GM18873 (cell line): ENCODE measurements at regions not wholly inside any gene's neighbourhood (a gene's known extent, or its start where the extent isn't known, plus 50 kb on each side); places are given as distances from the start of the nearest gene placed in this dataset.

Experiments
- ATAC-seq: cut with Tn5 transposase; IDR thresholded peaks from one replicate; pipeline ENCODE4 v1.9.1; 2021; ENCODE audit warnings: mild to moderate bottlenecking, moderate library complexity, moderate number of reproducible peaks; ENCODE audit not compliant: unreplicated experiment, low FRiP score

DNA sequence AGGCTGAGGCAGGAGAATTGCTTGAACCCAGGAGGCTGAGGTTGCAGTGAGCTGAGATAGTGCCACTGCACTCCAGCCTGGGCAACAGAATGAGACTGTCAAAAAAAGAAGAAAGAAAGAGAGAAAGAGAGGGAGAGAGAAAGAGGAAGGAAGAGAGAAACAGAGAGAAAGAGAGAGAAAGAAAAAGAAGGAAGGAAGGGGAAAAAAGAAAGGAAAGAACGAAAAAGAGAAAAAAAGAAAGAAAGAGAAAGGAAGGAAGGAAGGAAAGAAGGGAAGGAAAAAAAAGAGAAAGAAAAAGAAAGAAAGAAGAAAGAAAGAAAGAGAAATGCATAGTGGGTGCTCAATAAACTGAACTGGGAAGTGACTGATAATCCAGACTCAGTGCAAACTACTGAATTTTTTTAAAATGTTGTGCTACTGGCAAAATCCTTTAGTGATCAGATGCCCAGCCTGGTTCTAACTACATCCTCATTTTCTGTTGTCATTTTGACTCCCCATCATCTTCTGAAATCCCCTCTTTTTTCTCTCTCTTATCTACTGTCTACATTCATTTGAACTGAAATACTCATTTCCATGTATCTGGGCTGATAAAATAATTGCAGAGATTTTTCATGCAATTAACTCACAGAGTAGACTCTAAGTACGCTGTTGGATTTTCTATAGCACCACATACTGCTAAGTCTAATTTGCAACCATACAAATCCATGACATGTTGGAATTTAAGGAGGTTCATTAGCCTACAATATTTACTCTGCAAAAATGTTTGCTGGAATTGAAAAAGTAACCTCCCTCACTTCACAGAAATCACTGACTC lies 85.3 kb upstream of the HIVEP1 start:
- ATAC-seq: no peak

DNA sequence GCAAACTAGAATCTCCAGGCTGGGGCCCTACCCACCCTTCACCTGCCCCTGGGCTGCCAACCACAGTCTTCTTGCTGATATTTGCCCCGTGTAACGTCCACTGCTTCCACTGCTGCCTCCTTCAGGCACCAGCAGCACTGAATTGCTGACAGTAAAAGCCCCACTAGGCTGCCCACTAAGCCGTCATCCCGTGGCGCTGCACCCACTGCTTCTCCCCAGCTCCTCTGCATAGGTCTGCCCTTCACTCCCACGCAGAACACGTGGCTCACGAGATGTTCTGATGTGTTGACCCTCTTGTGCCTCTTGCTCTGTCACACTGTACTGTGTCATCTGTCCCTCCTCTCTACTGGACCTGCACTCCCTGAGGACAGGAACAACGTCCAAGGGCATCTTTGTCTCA lies 86.3 kb upstream of the HIVEP1 start:
- no peak for ATAC-seq

DNA sequence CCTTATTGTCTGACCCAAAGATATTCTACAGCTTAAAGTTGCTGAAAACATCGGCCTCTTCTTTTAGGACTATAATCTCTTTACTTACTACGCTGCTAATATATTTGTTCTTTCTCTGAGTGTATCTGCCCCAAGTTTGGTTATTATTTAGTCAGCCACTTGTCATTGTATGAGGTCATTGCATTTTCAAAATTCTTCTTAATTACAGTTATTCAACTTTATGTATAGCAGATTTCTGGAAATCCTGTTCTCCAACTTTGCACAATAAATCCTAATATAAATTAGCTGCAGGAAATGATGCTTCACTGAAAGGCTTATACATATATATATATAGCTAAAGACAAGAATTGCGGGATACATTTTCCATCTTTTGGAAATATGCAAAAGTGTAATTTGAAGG lies 88.5 kb upstream of the HIVEP1 start:
- no peak for ATAC-seq

DNA sequence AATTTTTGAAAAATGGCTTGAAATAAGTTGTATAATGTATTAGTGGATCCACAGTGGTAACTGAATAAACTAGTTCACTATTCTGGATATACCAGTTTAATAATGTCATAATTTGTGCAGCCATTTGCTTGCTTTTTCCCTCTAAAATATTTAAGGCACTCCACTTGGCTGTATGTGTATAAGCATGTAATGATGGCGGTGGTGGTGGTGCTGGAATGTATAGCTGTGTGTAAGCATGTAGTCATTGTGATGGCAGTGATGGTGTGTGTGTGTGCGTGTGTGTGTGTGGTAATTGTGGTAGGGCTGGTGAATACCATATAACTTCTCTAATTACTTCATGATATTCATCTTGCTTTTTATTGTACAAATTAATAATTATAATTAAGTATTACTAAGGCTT lies 89.2 kb upstream of the HIVEP1 start:
- ATAC-seq: no peak

DNA sequence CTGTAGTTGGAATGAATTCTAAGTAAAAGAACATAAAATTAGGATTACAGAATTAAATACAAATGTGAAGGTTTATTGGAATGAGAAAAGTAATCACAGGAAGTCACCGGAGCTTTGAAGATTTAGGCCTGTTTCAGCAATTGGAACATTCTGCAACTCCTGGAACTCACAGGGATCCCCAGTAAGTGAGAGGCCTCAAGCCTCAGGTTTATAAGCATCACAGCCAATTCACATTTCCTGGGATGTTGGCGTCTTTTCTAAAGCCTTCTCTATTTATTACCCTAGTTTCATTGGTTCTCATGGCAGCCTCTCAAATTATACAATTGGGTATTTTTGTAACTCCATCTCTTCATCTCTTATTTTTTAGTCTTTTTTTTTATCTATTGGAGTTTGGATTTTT lies 90.4 kb upstream of the HIVEP1 start:
- ATAC-seq: no peak

DNA sequence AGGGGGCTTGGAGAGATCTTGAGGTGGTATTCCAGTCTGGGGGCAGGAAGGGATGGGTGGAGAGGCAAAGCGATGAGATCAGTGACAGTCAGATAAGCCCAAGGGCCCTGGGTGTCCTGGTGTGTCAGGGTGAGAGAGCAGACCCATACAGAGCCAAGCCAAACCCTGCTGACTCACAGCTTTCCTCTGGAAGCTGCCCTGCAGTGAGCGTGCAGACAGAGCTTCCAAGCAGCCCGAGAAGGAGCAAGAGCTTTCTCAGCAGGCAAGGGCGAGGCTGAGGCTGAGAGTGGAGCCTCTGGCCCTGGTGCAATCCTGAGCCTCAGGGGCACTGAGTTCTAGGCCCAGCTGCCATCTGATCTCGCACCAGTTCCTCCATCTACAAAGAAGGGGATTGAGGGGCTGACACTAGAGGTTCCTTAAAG lies 91.1 kb upstream of the HIVEP1 start:
- ATAC-seq: no peak

DNA sequence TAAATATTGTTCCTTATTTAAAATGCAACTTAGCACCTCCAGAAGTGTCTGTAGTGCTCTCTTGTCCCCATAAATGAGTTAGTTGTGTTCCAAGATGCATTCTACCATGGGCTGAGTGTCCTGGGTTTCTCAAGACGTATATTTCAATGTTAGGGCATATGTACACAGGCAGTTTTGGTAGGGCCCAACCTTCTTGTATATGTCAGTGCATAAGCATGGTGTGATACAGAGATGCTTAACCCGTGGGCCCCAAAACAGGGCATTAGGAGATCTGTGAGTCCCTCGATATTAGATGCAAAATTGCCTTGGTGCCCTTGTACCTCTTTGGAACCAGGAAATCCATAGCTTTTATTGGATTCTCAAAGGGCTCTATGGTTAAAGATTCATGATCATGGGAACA lies 91.5 kb upstream of the HIVEP1 start:
- no peak for ATAC-seq

DNA sequence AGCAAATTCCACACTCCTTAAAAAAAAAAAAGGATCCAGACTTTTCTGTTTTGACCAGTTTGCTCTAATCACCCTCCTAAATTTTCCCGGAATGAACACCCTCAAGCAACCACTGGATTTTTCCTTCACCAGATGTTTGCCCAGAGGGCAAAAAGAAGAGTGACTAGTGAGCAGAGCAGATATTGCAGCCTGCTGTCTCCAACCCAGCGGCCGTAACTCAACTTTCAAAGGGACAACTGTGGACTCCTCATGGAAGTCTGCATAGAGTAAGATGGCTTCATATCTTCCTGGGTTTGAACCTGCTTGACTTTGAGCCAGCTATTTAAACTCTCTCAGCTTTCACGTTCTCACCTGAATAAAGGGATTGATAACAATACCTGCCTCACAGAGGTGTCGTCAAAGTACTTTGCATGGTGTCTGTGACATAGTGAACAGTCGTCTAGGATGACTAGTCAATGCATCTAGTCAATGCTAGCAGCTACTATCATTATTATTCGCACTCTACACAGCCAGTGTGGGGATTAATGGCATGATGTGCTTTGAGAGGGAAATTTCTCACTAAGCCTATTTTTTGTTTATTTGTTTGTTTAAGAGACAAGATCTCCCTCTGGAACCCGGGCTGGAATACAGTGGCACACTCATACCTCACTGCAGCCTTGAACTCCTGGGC lies 92.2 kb upstream of the HIVEP1 start:
- ATAC-seq: no peak

DNA sequence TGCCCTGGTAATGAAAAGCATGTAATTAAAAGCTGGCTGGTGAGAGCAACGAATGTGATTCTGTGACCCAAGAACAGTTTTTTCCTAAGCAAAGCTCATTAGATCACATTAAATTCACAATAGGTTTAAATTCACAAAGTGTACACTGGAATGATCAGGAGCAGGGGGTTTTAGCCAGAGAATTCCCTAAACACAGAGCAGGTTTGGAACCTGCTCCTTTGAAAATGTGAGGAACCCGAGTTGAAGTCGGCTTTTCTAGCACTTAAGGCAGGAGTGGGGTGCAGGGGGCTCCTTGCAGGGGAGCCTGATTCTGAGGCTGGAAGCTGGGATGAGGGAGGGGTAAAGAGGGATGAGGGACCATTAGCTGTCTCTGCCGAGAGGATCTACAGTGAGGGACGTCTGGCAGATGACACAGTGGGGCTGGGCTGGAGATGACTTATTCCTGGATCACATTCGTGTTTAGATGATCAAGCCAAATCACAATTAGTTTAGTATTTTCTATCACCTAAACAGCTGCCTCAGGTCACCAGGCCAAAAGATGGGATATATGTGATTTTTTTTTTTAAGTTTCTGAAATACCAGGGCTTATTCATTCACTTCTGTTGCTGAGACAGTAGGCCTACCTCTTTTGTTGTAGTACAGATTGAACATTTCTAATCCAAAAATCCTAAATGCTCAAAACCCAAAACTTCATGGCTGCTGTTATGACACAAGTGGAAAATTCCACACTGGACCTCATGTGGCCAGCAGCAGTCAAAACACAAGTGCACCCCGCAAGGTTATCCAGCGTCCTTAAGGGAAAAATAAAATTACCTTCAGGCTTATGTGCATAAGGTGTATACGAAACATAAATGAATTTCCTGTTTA lies 93.1 kb upstream of the HIVEP1 start:
- ATAC-seq: no peak

DNA sequence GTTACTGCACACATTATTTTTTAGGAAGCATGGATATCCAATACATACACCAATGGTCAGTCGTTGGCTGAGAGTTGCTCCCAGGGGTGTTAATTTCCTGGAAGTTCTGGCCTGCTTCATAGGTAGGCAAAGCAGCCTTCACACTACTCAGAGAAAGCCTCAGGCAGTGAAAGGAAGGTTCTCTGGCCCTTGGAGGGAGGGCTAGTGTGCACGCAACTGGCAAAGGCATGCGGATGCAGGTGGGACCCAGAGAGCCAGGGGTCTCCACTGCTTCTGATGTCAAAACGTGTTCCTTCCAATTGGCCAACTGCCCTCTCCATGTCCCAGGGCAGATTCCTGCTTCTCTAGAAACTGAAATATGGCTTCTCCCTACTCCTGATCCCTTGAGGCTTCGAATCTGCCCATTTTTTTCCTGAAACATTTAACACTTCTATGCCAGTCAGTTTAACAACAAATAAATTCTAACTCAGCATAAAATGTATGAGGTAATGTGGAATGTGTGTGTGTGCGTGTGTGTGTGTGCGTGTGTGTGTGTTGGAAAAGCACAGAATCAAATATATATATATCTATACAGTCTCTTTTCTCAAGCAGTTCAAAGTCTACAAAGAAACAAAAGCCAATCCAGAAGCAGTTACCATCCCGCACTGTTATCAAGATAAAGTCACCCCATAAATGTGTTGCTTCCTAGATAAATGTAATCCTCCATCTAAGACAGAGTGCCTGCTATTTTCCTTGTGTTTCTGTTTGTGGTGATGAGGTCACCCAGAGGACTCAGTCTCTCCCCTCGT lies 94.0 kb upstream of the HIVEP1 start:
- ATAC-seq: no peak

DNA sequence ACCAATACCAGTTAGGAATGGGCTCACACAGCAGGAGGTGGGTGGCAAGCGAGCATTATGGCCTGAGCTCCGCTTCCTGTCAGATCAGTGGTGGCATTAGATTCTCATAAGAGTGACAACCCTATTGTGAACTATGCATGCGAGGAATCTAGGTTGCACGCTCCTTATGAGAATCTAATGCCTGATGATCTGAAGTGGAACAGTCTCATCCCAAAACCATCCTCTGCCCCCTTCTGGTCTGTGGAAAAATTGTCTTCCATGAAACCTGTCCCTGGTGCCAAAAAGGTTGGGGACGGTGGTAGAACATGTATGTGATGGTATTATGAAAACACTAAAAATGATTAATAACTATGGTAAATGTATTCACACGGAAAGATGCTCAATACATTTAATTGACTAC lies 99.7 kb upstream of the HIVEP1 start:
- no peak for ATAC-seq

DNA sequence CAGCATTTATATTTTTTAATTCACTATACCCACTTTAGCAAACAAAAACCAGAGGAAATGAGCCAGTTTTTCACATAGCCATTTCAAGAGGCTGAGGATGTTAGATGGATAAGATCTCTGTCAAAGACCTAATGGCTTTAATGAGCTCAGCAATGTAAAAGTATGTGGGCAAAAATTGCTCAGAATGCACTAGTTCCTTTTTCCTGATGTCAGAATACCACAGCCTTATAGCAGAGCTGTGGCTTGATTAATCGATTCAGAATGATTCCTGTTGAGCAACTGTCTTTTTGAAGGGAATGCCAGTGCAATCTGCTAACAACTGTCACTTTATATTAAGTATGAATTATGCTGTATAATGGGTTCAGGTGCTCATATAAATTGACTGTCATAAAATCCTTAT lies 100.6 kb upstream of the HIVEP1 start:
- ATAC-seq: no peak

DNA sequence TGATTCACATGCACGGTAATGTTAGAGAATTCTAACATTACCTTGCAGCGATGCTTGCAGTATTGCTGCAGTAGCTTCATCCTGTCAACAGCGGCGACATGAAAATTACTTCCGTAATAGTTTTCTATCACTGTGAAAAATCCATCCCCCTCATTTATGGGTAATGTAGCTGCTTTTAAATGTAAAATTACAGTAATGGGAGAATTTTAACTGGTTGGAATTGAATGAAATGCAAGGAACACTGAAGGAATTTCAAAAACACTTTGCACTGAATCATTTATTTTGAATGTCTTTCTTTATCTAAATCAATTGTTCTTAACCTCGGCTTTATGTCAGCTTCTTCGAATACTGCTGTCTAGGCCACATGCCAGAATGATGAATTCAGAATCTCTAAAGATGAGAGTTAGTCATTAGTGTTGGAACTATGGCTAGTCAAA lies 102.4 kb upstream of the HIVEP1 start:
- no peak for ATAC-seq

DNA sequence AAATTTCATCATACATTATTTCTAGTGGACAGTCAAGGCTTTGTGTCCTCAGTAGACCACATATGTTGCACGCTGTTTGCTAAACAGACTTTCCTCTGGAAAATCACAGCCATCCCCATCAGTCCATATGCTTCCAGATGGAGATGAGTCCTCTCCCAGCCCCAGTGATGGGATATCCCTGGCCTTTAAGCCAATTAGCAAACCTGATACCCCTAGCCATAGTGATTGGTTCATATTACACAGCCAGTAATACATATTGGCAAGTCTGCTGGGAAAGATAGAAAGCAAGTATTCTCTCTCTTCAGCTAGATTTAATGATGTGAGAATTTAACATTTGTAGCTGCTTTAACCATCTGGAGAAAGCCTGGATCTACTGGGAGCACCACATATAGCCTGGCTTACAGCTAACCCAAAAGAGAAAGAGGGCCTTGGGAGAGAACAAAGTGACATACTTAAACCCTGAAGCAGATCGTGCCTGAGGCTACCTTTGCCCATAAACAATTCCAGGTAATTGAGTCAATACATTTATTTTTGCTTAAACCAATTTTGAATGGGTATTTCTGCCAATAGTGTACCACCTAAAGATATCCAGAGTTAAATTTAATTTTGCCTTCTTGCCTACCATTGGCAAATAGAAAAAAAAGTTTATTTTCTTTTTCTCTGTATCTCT lies 103.5 kb upstream of the HIVEP1 start:
- ATAC-seq: no peak

DNA sequence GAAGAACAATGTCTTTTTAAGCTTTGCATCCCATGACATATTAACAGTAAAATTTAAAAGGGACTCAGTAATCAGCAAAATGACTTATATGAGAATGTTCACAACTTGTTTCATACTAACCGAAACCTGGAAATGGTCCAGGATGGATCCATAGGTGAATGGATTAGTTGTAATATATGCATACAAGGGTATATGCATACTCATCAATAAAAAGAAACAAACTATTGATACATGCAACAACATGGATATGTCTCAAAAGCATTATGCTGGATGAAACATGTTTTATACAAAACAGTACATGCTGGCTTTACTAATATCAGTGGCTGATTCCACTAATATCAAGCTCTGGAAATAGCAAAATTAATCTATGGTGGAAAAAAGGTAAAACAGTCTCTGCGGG lies 108.5 kb upstream of the HIVEP1 start:
- no peak for ATAC-seq

DNA sequence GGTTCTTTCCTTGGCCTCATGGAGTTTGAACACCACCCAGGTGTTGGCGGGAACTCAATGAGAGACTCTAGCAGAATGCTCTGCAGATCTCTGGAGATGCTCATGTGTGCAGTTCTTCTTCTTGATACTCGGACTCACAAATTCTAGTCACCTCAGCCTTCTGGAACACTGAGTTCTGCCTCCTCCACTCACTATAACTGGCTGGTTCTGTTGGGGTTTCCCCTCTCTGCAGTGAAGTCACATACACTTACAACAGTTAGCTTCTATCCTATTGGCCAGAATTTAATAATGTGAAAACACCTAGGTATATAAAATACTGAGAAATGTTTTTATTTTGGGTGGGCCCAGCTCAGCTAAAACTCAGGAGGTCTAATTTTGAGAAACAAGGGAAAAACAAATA lies 109.6 kb upstream of the HIVEP1 start:
- no peak for ATAC-seq

DNA sequence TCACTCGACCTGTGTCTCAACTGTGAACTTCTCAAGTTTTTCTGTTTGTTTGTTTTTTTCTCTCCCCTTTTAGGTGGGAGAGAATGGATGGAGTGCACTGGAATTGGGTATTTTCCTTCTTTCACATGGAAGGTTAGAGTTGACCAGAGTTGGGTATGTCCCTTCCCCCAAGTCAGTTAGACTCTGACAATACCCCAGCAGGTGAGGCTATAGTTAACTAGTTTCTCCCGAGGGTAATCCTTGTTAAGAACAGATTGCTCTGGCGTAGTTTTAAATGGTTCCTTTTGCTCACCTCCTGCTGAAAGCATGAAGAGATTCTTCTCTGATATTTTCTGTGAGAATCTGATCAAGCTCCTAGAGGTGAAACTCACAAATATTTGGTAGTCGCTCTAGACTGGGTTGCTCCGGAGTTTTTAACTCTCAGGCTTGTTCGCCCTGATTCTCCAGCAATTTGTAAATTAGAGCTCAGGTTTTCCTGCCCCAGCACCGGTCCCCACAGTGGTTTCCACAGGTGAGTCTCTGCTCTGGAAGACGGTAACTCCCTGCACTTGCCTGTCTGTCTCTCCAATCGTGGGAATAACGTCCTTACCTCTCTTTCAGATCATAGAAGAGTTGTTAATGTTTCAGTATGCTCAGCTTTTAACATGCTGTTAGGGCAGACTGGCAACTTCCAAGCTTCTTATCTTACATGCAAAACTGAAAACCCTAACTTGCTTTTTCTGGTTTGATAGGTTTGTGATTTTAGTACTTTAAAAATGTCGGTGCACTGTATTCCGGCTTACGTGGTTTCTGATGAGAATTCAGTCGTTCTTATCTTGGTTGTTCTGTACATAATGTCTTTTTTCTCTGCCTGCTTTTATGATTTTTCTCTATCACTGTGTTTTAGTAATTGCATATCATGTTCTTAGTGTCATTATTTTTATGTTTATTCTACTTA lies 111.2 kb upstream of the HIVEP1 start:
- no peak for ATAC-seq

DNA sequence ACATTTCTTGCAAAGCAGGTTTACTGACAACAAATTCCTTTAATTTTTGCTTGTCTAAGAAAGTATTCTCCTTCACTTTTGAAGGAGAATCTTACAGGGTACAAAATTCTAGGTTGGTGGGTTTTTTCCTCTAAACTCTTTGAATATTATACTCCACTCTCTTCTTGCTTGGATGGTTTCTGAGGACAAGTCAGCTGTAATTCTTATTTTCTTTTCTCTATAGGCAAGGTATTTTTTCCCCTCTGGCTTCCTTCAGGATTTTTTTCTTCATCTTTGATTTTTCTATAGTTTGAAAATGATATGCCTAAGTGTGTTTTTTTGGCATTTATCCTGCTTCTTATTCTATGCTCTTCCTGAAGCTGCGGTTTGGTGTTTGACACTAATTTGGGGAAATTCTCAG lies 112.5 kb upstream of the HIVEP1 start:
- no peak for ATAC-seq

DNA sequence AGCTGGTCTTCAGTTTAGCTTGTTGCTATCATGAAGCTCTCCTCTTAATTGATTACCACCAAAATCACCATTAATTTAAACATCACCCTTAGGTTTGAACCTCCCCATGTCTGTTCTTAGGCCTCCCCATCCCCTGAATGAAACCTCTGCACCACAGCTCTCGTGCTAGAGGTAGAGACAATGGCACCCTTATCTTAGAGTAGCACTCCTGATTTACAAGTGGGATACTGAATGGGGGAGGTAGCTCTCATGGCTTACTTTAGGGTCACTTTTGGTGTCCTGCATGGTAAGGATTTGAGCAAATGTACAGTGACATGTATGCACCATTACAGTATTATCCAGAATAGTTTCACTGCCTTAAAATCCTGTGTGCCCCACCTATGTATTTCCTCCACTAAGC lies 115.6 kb upstream of the ADTRP start:
- no peak for ATAC-seq
